ENCODE measurements at regions not wholly inside any gene's neighbourhood (a gene's known extent, or its start where the extent isn't known, plus 50 kb on each side); places are given as distances from the start of the nearest gene placed in this dataset.

- in situ Hi-C loops (cut with MboI; ENCODE audit: low sequenced_read_pairs) = no loop called here
Observed at GRCh38 chr10:126844406-126844805, 60.8 kb upstream of the DOCK1 start.

GRCh38 chr10:126846469-126846868, 58.8 kb upstream of the DOCK1 start:
- in situ Hi-C loops (cut with MboI; ENCODE audit: low sequenced_read_pairs) = no loop called here

- in situ Hi-C loops (cut with MboI; ENCODE audit: low sequenced_read_pairs) = no loop called here
Observed at GRCh38 chr10:126846959-126847358, 58.3 kb upstream of the DOCK1 start.

- in situ Hi-C loops (cut with MboI; ENCODE audit: low sequenced_read_pairs) = no loop called here
Observed at GRCh38 chr10:126847666-126848065, 57.6 kb upstream of the DOCK1 start.

GRCh38 chr10:126849646-126850045, 55.6 kb upstream of the DOCK1 start:
- in situ Hi-C loops (cut with MboI; ENCODE audit: low sequenced_read_pairs) = no loop called here

GRCh38 chr10:126851414-126852108, 53.7 kb upstream of the DOCK1 start:
- in situ Hi-C loops (cut with MboI; ENCODE audit: low sequenced_read_pairs) = no loop called here

- in situ Hi-C loops (cut with MboI; ENCODE audit: low sequenced_read_pairs) = no loop called here
Observed at GRCh38 chr10:126854726-126855495, 50.3 kb upstream of the DOCK1 start.
